Mononuclear cell (primary cell): ENCODE measurements at regions not wholly inside any gene's neighbourhood (a gene's known extent, or its start where the extent isn't known, plus 50 kb on each side); places are given as distances from the start of the nearest gene placed in this dataset.
"Not testable (repeated sequence)": the region's sequence is repeated elsewhere in the genome, so short reads cannot be mapped to it uniquely, and the experiment has no call there.

Source experiments
- H3K27me3 ChIP-seq: 2 replicates; pipeline ENCODE4 v1.6.0; 2011; ENCODE audit warnings: low read length, control low read depth; ENCODE audit not compliant: insufficient read depth
- H3K4me1 ChIP-seq: 2 replicates; pipeline ENCODE4 v1.5.1; 2011; ENCODE audit warnings: mild to moderate bottlenecking, low read length, control low read depth; ENCODE audit not compliant: insufficient read depth
- H3K4me3 ChIP-seq: 2 replicates; pipeline ENCODE4 v1.5.1; 2011; ENCODE audit warnings: mild to moderate bottlenecking, low read length, moderate library complexity
- H3K9me3 ChIP-seq: 2 replicates; pipeline ENCODE4 v1.5.1; 2011; ENCODE audit warnings: low read depth, mild to moderate bottlenecking, control low read depth, low read length

- H3K27me3 ChIP-seq = no peaks in the 10 kb centered on the region
- peaks cover 9% of the 10 kb centered on the region for H3K4me1 ChIP-seq
- H3K4me3 ChIP-seq = no peak overlapping the region
- no peaks in the 10 kb centered on the region for H3K9me3 ChIP-seq
Observed at GRCh38 chr3:101970905-101971304, 121.6 kb downstream of the NFKBIZ start.

- Histone ChIP-seq H3K4me3 (no peak overlapping the region), H3K4me1 (peaks cover 7% of the 10 kb centered on the region), H3K27me3 (no peaks in the 10 kb centered on the region), H3K9me3 (no peaks in the 10 kb centered on the region)
Observed at GRCh38 chr3:101972430-101973162, 123.3 kb downstream of the NFKBIZ start.

GRCh38 chr3:101973163-101973505 lies 123.8 kb downstream of the NFKBIZ start:
- H3K9me3 ChIP-seq = no peaks in the 10 kb centered on the region
- H3K4me1 ChIP-seq = peaks cover 7% of the 10 kb centered on the region
- no peaks in the 10 kb centered on the region for H3K27me3 ChIP-seq
- no peak overlapping the region for H3K4me3 ChIP-seq

GRCh38 chr3:101975415-101975814 lies 126.1 kb downstream of the NFKBIZ start:
- H3K4me1 ChIP-seq, H3K4me3 ChIP-seq, H3K9me3 ChIP-seq, H3K27me3 ChIP-seq: not testable (repeated sequence)

GRCh38 chr3:101976473-101976872 lies 127.2 kb downstream of the NFKBIZ start:
- Histone ChIP-seq H3K4me3 (no peak overlapping the region), H3K27me3 (no peaks in the 10 kb centered on the region), H3K9me3 (no peaks in the 10 kb centered on the region), H3K4me1 (peaks cover 7% of the 10 kb centered on the region)

- Histone ChIP-seq H3K4me1 (no peaks in the 10 kb centered on the region), H3K4me3 (no peak overlapping the region)
Observed at GRCh38 chr3:101978348-101978747, 129.0 kb downstream of the NFKBIZ start.

GRCh38 chr3:101979033-101979432 lies 129.7 kb downstream of the NFKBIZ start:
- no peaks in the 10 kb centered on the region for H3K4me1 ChIP-seq

More at GRCh38 chr3:101978348-101978747, 129.0 kb downstream of the NFKBIZ start:
- no peaks in the 10 kb centered on the region for H3K27me3 ChIP-seq
- no peaks in the 10 kb centered on the region for H3K9me3 ChIP-seq

GRCh38 chr3:101984356-101984755 lies 135.0 kb downstream of the NFKBIZ start:
- H3K4me3 ChIP-seq = no peak overlapping the region
- peaks cover 19% of the 10 kb centered on the region for H3K4me1 ChIP-seq
- H3K27me3 ChIP-seq = no peaks in the 10 kb centered on the region
- H3K9me3 ChIP-seq = no peaks in the 10 kb centered on the region

More at GRCh38 chr3:101979033-101979432, 129.7 kb downstream of the NFKBIZ start:
- Histone ChIP-seq H3K4me3 (no peak overlapping the region), H3K27me3 (no peaks in the 10 kb centered on the region), H3K9me3 (no peaks in the 10 kb centered on the region)

- Histone ChIP-seq H3K4me3 (no peak overlapping the region), H3K9me3 (no peaks in the 10 kb centered on the region), H3K4me1 (peaks cover 20% of the 10 kb centered on the region), H3K27me3 (no peaks in the 10 kb centered on the region)
Observed at GRCh38 chr3:101988596-101988995, 139.3 kb downstream of the NFKBIZ start.

GRCh38 chr3:101989578-101990200 lies 140.4 kb downstream of the NFKBIZ start:
- no peaks in the 10 kb centered on the region for H3K9me3 ChIP-seq
- H3K4me1 ChIP-seq = peaks cover 20% of the 10 kb centered on the region

GRCh38 chr3:101992863-101993262 lies 143.5 kb downstream of the NFKBIZ start:
- Histone ChIP-seq H3K9me3 (no peaks in the 10 kb centered on the region), H3K27me3 (no peaks in the 10 kb centered on the region), H3K4me3 (no peak overlapping the region), H3K4me1 (peaks cover 15% of the 10 kb centered on the region)

More at GRCh38 chr3:101989578-101990200, 140.4 kb downstream of the NFKBIZ start:
- H3K4me3 ChIP-seq = no peak overlapping the region
- H3K27me3 ChIP-seq = no peaks in the 10 kb centered on the region

GRCh38 chr3:101994386-101994785 lies 145.1 kb downstream of the NFKBIZ start:
- H3K9me3 ChIP-seq = no peaks in the 10 kb centered on the region
- no peak overlapping the region for H3K4me3 ChIP-seq
- H3K27me3 ChIP-seq = no peaks in the 10 kb centered on the region
- peaks cover under 1% of the 10 kb centered on the region for H3K4me1 ChIP-seq

GRCh38 chr3:101995371-101996046 lies 146.2 kb downstream of the NFKBIZ start:
- Histone ChIP-seq H3K27me3 (no peaks in the 10 kb centered on the region), H3K9me3 (no peaks in the 10 kb centered on the region), H3K4me1 (no peaks in the 10 kb centered on the region), H3K4me3 (no peak overlapping the region)

GRCh38 chr3:101996832-101997231 lies 147.5 kb downstream of the NFKBIZ start:
- no peaks in the 10 kb centered on the region for H3K4me1 ChIP-seq
- no peak overlapping the region for H3K4me3 ChIP-seq
- H3K9me3 ChIP-seq = no peaks in the 10 kb centered on the region
- H3K27me3 ChIP-seq = no peaks in the 10 kb centered on the region

- H3K9me3 ChIP-seq = no peaks in the 10 kb centered on the region
- H3K4me1 ChIP-seq = no peaks in the 10 kb centered on the region
- no peaks in the 10 kb centered on the region for H3K27me3 ChIP-seq
- no peak overlapping the region for H3K4me3 ChIP-seq
Observed at GRCh38 chr3:101998256-101998926, 149.1 kb downstream of the NFKBIZ start.
